ENCODE measurements at regions not wholly inside any gene's neighbourhood (a gene's known extent, or its start where the extent isn't known, plus 50 kb on each side); places are given as distances from the start of the nearest gene placed in this dataset.
A peak's percentile ranks its signal among the peaks of the same experiment; 100 is the strongest.

DNA sequence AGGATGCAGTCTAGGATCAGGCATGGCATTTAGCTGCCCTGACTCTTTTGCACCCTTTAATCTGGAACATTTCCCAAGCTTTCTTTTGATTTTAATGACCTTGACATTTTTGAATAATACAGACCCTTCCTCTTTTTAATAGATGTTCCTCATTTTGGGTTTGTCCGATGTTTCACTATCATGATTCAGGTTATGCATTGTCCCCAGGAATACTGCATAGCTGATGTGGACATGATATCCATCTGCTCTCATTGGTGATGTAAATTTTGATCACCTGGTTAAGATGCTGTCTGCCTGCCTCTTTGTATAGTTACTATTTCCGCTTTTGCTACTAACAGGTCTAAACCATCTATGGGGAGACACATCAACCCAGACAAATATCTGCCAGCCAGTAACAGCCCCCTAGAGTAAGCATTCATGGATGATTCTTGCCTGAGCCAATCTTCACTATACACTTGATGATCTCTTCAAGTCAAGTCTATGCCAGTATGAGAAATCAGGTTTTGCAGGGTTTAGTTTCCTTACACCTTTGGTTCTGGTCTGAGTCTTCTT, 50.6 kb upstream of the ULK4 start:
- Mint-ChIP-seq H3K9me3 (no peaks in the 10 kb centered on the region), H3K4me1 (ENCODE audit: unreplicated experiment) (peaks cover 17% of the 10 kb centered on the region), H3K27me3 (peaks cover 8% of the 10 kb centered on the region), H3K36me3 (no peaks in the 10 kb centered on the region), H3K4me3 (peak overlapping the region; percentile 92), H3K27ac (peak overlapping the region; percentile 89)
- TF ChIP-seq, protein P1, sequence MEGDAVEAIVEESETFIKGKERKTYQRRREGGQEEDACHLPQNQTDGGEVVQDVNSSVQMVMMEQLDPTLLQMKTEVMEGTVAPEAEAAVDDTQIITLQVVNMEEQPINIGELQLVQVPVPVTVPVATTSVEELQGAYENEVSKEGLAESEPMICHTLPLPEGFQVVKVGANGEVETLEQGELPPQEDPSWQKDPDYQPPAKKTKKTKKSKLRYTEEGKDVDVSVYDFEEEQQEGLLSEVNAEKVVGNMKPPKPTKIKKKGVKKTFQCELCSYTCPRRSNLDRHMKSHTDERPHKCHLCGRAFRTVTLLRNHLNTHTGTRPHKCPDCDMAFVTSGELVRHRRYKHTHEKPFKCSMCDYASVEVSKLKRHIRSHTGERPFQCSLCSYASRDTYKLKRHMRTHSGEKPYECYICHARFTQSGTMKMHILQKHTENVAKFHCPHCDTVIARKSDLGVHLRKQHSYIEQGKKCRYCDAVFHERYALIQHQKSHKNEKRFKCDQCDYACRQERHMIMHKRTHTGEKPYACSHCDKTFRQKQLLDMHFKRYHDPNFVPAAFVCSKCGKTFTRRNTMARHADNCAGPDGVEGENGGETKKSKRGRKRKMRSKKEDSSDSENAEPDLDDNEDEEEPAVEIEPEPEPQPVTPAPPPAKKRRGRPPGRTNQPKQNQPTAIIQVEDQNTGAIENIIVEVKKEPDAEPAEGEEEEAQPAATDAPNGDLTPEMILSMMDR (conservative IDR thresholded peaks at IDR 0.05), result no peak
- no peak for DNase-seq (ENCODE audit: extremely low spot score, unreplicated experiment)

All from type B pancreatic cell (in vitro differentiated cells).